ENCODE measurements at regions not wholly inside any gene's neighbourhood (a gene's known extent, or its start where the extent isn't known, plus 50 kb on each side); places are given as distances from the start of the nearest gene placed in this dataset.

- Histone ChIP-seq H3K27ac (no peak overlapping the region), H3K9me3 (peaks cover 0 to 14% (median 0%) of the 10 kb centered on the region in 12 donors), H3K27me3 (no peaks in the 10 kb centered on the region), H3K4me3 (no peak overlapping the region), H3K4me1 (no peaks in the 10 kb centered on the region), H3K36me3 (no peaks in the 10 kb centered on the region)
- ATAC-seq: no peak
- TF ChIP-seq POLR2A (IDR thresholded peaks at IDR 0.05): no peak
- TF ChIP-seq, protein P1, sequence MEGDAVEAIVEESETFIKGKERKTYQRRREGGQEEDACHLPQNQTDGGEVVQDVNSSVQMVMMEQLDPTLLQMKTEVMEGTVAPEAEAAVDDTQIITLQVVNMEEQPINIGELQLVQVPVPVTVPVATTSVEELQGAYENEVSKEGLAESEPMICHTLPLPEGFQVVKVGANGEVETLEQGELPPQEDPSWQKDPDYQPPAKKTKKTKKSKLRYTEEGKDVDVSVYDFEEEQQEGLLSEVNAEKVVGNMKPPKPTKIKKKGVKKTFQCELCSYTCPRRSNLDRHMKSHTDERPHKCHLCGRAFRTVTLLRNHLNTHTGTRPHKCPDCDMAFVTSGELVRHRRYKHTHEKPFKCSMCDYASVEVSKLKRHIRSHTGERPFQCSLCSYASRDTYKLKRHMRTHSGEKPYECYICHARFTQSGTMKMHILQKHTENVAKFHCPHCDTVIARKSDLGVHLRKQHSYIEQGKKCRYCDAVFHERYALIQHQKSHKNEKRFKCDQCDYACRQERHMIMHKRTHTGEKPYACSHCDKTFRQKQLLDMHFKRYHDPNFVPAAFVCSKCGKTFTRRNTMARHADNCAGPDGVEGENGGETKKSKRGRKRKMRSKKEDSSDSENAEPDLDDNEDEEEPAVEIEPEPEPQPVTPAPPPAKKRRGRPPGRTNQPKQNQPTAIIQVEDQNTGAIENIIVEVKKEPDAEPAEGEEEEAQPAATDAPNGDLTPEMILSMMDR (IDR thresholded peaks at IDR 0.05): no peak
- DNase-seq: no peak
- intact Hi-C loops (cut with DNase I): loop anchor here in 1 of 10 donors (10.0 kb wide), 1 partner anchor 65 kb away; no protein-coding TSS in a partner anchor
These were observed 231.6 kb upstream of the TNC start for GRCh38 chr9:115349542-115349941.

- intact Hi-C loops (cut with DNase I): no loop called here
- DNase-seq (no peak), ATAC-seq (no peak)
- Histone ChIP-seq H3K9me3 (peaks cover 0 to 14% (median 0%) of the 10 kb centered on the region in 12 donors), H3K27me3 (no peaks in the 10 kb centered on the region), H3K4me1 (no peaks in the 10 kb centered on the region), H3K4me3 (no peak overlapping the region), H3K27ac (no peak overlapping the region), H3K36me3 (no peaks in the 10 kb centered on the region)
- TF ChIP-seq POLR2A (IDR thresholded peaks at IDR 0.05): no peak
- TF ChIP-seq, protein P1 (IDR thresholded peaks at IDR 0.05): no peak
- WGBS, 4 donors: 78 to 85% (median 81%) methylated on average over 2 of the region's 2 CpGs
These were observed 232.6 kb upstream of the TNC start for GRCh38 chr9:115350548-115350947.

GRCh38 chr9:115353681-115354080 is 235.7 kb upstream of the TNC start:
- intact Hi-C loops (cut with DNase I): no loop called here
- no peak for DNase-seq
- H3K27me3 ChIP-seq: no peaks in the 10 kb centered on the region
- no peak for ATAC-seq
- TF ChIP-seq, protein P1 (IDR thresholded peaks at IDR 0.05): no peak
- no peak for TF ChIP-seq POLR2A (IDR thresholded peaks at IDR 0.05)
- no peaks in the 10 kb centered on the region for H3K36me3 ChIP-seq
- WGBS, 4 donors: 87 to 93% (median 88%) methylated on average over 3 of the region's 3 CpGs
- H3K4me3 ChIP-seq: no peak overlapping the region
- no peak overlapping the region for H3K27ac ChIP-seq
- peaks cover 0 to 7% (median 0%) of the 10 kb centered on the region in 12 donors for H3K9me3 ChIP-seq
- no peaks in the 10 kb centered on the region for H3K4me1 ChIP-seq

DNA sequence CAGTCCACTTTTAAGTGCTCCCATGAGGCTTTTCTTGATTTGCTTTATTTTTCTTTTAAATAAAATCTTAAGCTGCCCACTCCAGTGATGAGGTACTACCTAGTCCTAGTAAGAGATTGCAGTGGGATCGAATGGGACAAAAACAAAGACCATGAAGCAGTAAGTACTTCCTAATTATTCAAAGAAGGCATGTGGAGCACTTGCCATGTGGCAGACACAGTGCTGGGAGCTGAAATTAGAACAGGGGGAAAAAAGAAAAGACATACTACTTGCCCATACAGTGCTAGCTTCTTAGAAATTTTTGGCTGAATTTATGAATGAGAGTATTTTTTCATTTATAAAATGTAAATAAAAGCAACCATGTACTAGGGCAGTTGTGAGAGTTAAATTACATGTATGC is 239.9 kb upstream of the TNC start:
- ATAC-seq (no peak), DNase-seq (no peak)
- 21 to 43% (median 29%) methylated on average over 1 of the region's 1 CpG for WGBS, 4 donors
- Histone ChIP-seq H3K27me3 (no peaks in the 10 kb centered on the region), H3K4me1 (no peaks in the 10 kb centered on the region), H3K27ac (no peak overlapping the region), H3K36me3 (no peaks in the 10 kb centered on the region), H3K4me3 (no peak overlapping the region), H3K9me3 (no peaks in the 10 kb centered on the region)
- no peak for TF ChIP-seq POLR2A (IDR thresholded peaks at IDR 0.05)
- TF ChIP-seq, protein P1 (IDR thresholded peaks at IDR 0.05): no peak
- intact Hi-C loops (cut with DNase I): no loop called here
